Naive thymus-derived CD4-positive, alpha-beta T cell (primary cell): ENCODE measurements at regions not wholly inside any gene's neighbourhood (a gene's known extent, or its start where the extent isn't known, plus 50 kb on each side); places are given as distances from the start of the nearest gene placed in this dataset.

Experiments used
- ATAC-seq: fragments of 150-1000 bp; cut with Tn5 transposase; 2 replicates; pipeline ENCODE4 v1.10.0; 2021; ENCODE audit warnings: mild to moderate bottlenecking, moderate library complexity
- CTCF ChIA-PET: fragments of 350-600 bp; sonication (Branson Sonifier 250); formaldehyde crosslinking; loops from one replicate; lab custom pipeline; 2021; ENCODE audit warnings: antibody characterized with exemption; lab: Charles Lee
- POLR2A ChIA-PET: fragments of 350-600 bp; sonication (Branson Sonifier 250); formaldehyde crosslinking; loops from one replicate; lab custom pipeline; 2021; ENCODE audit warnings: antibody characterized with exemption, inconsistent platforms; lab: Charles Lee
- DNase-seq, 9 donors: peaks; one replicate each; pipeline versions ENCODE4 v3.0.0 to v3.0.0-alpha.2; 2020 to 2022; ENCODE audit warnings: mixed read lengths in 1 of 9
- H3K27ac ChIP-seq: one replicate; pipeline ENCODE4 v1.7.0; 2013; ENCODE audit warnings: mild to moderate bottlenecking, low read depth, low read length, moderate library complexity
- H3K27me3 ChIP-seq, 2 donors: one replicate each; pipeline ENCODE4 v1.7.0; 2013; ENCODE audit warnings: low read length in 2 of 2, mild to moderate bottlenecking in 2 of 2, moderate library complexity in 2 of 2; ENCODE audit not compliant: control insufficient read depth in 2 of 2, insufficient read depth in 2 of 2
- H3K36me3 ChIP-seq, 3 experiments: 1 replicate in 2 of 3; 2 replicates in 1 of 3; pipeline ENCODE4 v1.7.0; 2013; ENCODE audit warnings: low read length in 3 of 3, mild to moderate bottlenecking in 3 of 3, moderate library complexity in 1 of 3; ENCODE audit not compliant: insufficient read depth in 3 of 3, control insufficient read depth in 2 of 3
- H3K4me1 ChIP-seq, 2 donors: one replicate each; pipeline ENCODE4 v1.7.0; 2013; ENCODE audit warnings: low read length in 2 of 2, mild to moderate bottlenecking in 2 of 2, moderate library complexity in 1 of 2; ENCODE audit not compliant: control insufficient read depth in 2 of 2, insufficient read depth in 2 of 2
- H3K4me3 ChIP-seq: 2 replicates; pipeline ENCODE4 v1.7.0; 2013; ENCODE audit warnings: mild to moderate bottlenecking, low read length
- H3K9me3 ChIP-seq, 3 experiments: 1 replicate in 2 of 3; 2 replicates in 1 of 3; pipeline ENCODE4 v1.7.0; 2013; ENCODE audit warnings: low read length in 3 of 3; ENCODE audit not compliant: control insufficient read depth in 2 of 3
- H3K27ac Mint-ChIP-seq, 9 donors: one replicate each; pipeline ENCODE4 v1.8.0; 2020 to 2022; ENCODE audit warnings: mixed read lengths in 9 of 9, mild to moderate bottlenecking in 8 of 9, moderate library complexity in 5 of 9, inconsistent platforms in 2 of 9
- H3K27me3 Mint-ChIP-seq, 5 donors: one replicate each; pipeline ENCODE4 v1.8.0; 2021 to 2022; ENCODE audit warnings: mixed read lengths in 5 of 5, mild to moderate bottlenecking in 1 of 5
- H3K36me3 Mint-ChIP-seq, 5 donors: one replicate each; pipeline ENCODE4 v1.8.0; 2020 to 2022; ENCODE audit warnings: mixed read lengths in 5 of 5, mild to moderate bottlenecking in 3 of 5, inconsistent platforms in 1 of 5
- H3K4me1 Mint-ChIP-seq, 7 donors: one replicate each; pipeline ENCODE4 v1.8.0; 2020 to 2022; ENCODE audit warnings: mixed read lengths in 7 of 7, mild to moderate bottlenecking in 3 of 7, inconsistent platforms in 1 of 7
- H3K4me3 Mint-ChIP-seq, 10 donors: one replicate each; pipeline ENCODE4 v1.8.0; 2020 to 2022; ENCODE audit warnings: mild to moderate bottlenecking in 10 of 10, mixed read lengths in 10 of 10, moderate library complexity in 6 of 10, inconsistent platforms in 2 of 10
- H3K9me3 Mint-ChIP-seq, 11 donors: one replicate each; pipeline ENCODE4 v1.8.0; 2020 to 2022; ENCODE audit warnings: mixed read lengths in 11 of 11, mild to moderate bottlenecking in 4 of 11, inconsistent platforms in 1 of 11, moderate library complexity in 1 of 11
- intact Hi-C, 2 donors: fragments of 100-400 bp; cut with micrococcal nuclease; formaldehyde crosslinking; loops; one replicate each; pipeline ENCODE4 v1.15.1; 2023

DNA sequence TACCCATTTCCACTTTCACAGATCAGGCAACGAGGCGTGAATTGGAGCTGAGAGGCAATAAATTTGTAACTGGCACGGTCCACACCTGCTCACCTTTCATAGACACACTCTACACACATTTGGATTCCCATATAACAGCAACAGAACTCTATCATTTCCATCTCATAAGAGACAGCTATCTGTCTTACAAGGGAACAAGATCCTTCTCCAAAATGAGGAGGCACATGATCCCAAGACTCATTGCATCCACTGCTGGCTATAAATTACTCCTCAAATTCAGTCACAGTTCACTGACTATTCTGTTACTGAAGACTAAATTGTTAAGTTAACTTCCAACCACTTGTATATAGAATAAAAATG, 342.8 kb downstream of the MATN1 start:
- Histone ChIP-seq H3K4me3 (no peak overlapping the region), H3K27ac (no peak overlapping the region), H3K9me3 (no peaks in the 10 kb centered on the region), H3K27me3 (no peaks in the 10 kb centered on the region), H3K4me1 (no peaks in the 10 kb centered on the region), H3K36me3 (no peaks in the 10 kb centered on the region)
- DNase-seq, result peak in 1 of 9 donors; percentile 4
- H3K9me3 Mint-ChIP-seq, result no peaks in the 10 kb centered on the region
- H3K27me3 Mint-ChIP-seq, result peaks cover 0 to 28% (median 12%) of the 10 kb centered on the region in 5 donors
- CTCF ChIA-PET, result interaction anchor here (0.6 to 1.4 kb wide), 8 partner anchors 55 to 1471 kb away, joined by 3 to 9 read pairs (median 4); partner anchors contain the start of genes MECR and PTPRU
- H3K27ac Mint-ChIP-seq, result no peak overlapping the region
- H3K4me3 Mint-ChIP-seq, result no peak overlapping the region
- POLR2A ChIA-PET, result interaction anchor here (1.0 kb wide), 1 partner anchor 1146 kb away, joined by 4 read pairs; no protein-coding TSS in a partner anchor
- peaks cover 0 to 9% (median 4%) of the 10 kb centered on the region in 7 donors for H3K4me1 Mint-ChIP-seq
- no peaks in the 10 kb centered on the region for H3K36me3 Mint-ChIP-seq
- ATAC-seq, result no peak
- intact Hi-C loops, result loop anchor here (1.0 to 10.0 kb wide), 2 partner anchors 324 to 1144 kb away; partner anchors contain the start of gene PTPRU (in 1 of the 2)

DNA sequence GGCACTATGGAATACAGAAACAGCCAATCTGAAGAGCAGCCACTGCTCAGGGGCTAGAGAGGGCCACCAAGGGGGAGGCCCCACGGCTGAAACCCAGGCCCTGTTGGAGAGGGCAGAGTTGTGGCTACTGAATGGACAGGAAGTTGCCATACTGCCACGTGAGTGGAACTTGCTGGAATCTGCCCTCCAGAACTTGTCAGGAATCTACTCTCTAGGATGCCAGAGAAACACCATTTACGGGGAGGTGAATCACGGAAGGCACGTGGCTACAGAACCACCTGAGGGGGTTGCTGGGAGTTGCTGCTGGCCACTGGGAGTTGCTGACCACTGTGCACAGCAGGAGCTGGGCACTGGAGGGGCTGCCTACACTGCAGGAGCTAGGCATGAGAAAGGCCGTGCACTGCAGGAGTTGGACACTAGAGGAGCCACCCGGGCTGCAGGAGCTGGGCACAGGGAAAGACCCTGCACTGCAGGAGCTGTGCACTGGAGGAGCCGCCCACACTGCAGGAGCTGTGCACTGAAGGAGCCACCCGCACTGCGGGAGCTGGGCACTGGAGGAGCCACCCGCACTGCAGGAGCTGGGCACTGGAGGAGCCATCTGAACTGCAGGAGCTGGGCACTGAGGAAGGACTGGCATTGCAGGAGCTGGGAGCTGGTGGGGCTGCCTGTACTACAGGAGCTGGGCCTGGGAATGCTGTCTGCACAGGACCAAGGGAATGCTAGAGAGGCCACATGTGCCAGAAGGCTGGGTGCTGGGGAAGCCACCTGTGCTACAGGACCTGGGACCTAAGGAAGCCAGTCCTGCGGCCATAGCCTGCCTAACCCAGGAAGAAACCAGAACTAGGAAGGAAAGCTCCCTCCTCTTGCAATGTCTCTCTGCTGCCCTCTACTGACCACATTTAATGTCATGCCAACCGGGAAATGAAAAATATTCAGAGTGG, 343.4 kb downstream of the MATN1 start:
- ChIA-PET CTCF (interaction anchor here (0.7 to 1.4 kb wide), 7 partner anchors 55 to 1150 kb away, joined by 3 to 9 read pairs (median 4); partner anchors contain the start of genes MECR and PTPRU), POLR2A (interaction anchor here (1.0 kb wide), 1 partner anchor 1145 kb away, joined by 4 read pairs; no protein-coding TSS in a partner anchor)
- H3K27ac ChIP-seq, result no peak overlapping the region
- Mint-ChIP-seq H3K9me3 (no peaks in the 10 kb centered on the region), H3K4me3 (peak overlapping the region in 1 of 10 donors; percentile 23), H3K4me1 (peaks cover 0 to 9% (median 4%) of the 10 kb centered on the region in 7 donors), H3K27ac (no peak overlapping the region), H3K27me3 (peaks cover 0 to 23% (median 12%) of the 10 kb centered on the region in 5 donors), H3K36me3 (no peaks in the 10 kb centered on the region)
- intact Hi-C loops, result loop anchor here (1.0 to 10.0 kb wide), 2 partner anchors 325 to 1144 kb away; partner anchors contain the start of gene PTPRU (in 1 of the 2)
- no peaks in the 10 kb centered on the region for H3K27me3 ChIP-seq
- no peak overlapping the region for H3K4me3 ChIP-seq
- H3K4me1 ChIP-seq, result no peaks in the 10 kb centered on the region
- no peaks in the 10 kb centered on the region for H3K9me3 ChIP-seq
- no peaks in the 10 kb centered on the region for H3K36me3 ChIP-seq
- DNase-seq (peak in 8 of 9 donors; percentile 28 to 66 (median 52)), ATAC-seq (peak; percentile 71)

DNA sequence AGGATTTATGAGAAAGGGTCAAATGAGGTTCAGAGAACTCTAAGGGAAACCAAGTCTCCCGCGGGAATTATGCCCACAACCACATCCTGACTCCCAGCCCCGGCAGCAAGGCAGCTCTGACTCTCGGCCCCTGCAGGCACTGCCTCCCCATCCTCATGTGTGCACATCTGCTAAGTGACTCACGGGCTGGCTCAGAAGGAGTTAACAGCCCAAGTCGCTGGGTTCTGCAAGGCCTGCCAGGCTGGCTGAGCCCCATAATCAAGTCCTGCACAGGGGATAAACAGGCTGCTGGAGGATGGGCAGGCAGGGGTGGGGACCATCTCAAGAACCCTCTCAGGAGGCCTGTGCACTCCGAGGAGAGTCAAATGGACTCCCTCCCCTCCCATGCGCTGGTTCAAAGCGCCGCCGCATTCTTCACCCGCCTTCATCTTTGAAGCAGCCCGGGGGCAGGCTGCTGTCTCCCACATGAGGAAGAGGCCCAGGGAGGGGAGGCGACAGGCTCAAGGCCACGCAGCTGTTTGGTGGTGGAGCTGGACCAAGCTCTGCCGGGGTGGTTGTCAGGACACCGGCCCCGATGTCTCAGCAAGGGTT, 344.3 kb downstream of the MATN1 start:
- H3K36me3 ChIP-seq, result no peaks in the 10 kb centered on the region
- no peak for ATAC-seq
- intact Hi-C loops, result no loop called here
- POLR2A ChIA-PET, result no interaction called here
- H3K4me1 Mint-ChIP-seq, result peaks cover 0 to 9% (median 4%) of the 10 kb centered on the region in 7 donors
- no peak overlapping the region for H3K27ac Mint-ChIP-seq
- no peak overlapping the region for H3K4me3 ChIP-seq
- H3K4me3 Mint-ChIP-seq, result no peak overlapping the region
- H3K27me3 Mint-ChIP-seq, result peaks cover 0 to 26% (median 12%) of the 10 kb centered on the region in 5 donors
- H3K27ac ChIP-seq, result no peak overlapping the region
- H3K27me3 ChIP-seq, result no peaks in the 10 kb centered on the region
- no peaks in the 10 kb centered on the region for H3K9me3 Mint-ChIP-seq
- no peak for DNase-seq
- no peaks in the 10 kb centered on the region for H3K4me1 ChIP-seq
- no peaks in the 10 kb centered on the region for H3K36me3 Mint-ChIP-seq
- no peaks in the 10 kb centered on the region for H3K9me3 ChIP-seq
- CTCF ChIA-PET, result interaction anchor here (0.6 kb wide), 1 partner anchor 229 kb away, joined by 3 read pairs; no protein-coding TSS in a partner anchor

DNA sequence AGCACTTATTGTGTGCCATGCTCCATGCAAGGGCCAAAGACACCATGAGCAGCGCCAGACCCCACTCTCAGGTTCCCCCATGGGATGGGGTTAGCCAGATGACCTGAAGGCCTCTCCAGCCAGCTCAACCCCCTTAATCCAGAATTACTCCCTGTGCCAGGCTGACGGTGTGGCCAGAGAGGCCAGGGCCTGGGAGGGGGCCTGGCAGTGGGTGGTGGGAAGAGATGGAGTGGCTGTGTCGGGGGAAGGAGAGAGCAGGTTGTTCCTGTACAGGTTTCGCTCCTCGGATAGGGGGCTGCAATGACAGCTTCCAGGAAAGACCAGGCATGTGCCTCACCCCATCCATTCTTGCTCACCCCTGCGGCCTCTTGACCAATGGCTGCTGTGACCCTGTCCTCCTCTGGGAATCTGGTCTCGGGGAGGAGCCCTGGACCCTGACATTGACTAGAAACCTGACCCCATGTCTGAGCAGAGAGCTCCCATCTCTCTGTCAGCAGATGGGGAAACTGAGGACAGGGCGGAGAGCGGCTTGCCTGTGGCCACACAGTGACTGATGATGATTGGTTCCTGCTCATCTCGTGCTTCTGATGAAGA, 345.3 kb downstream of the MATN1 start:
- intact Hi-C loops, result no loop called here
- ATAC-seq, result no peak
- Histone ChIP-seq H3K4me1 (no peaks in the 10 kb centered on the region), H3K4me3 (no peak overlapping the region), H3K27me3 (no peaks in the 10 kb centered on the region), H3K9me3 (no peaks in the 10 kb centered on the region), H3K27ac (no peak overlapping the region), H3K36me3 (no peaks in the 10 kb centered on the region)
- Mint-ChIP-seq H3K4me3 (no peak overlapping the region), H3K36me3 (no peaks in the 10 kb centered on the region), H3K4me1 (peaks cover 0 to 9% (median 4%) of the 10 kb centered on the region in 7 donors), H3K27me3 (peaks cover 0 to 22% (median 8%) of the 10 kb centered on the region in 5 donors), H3K9me3 (no peaks in the 10 kb centered on the region), H3K27ac (no peak overlapping the region)
- CTCF ChIA-PET, result no interaction called here
- no peak for DNase-seq
- POLR2A ChIA-PET, result no interaction called here

DNA sequence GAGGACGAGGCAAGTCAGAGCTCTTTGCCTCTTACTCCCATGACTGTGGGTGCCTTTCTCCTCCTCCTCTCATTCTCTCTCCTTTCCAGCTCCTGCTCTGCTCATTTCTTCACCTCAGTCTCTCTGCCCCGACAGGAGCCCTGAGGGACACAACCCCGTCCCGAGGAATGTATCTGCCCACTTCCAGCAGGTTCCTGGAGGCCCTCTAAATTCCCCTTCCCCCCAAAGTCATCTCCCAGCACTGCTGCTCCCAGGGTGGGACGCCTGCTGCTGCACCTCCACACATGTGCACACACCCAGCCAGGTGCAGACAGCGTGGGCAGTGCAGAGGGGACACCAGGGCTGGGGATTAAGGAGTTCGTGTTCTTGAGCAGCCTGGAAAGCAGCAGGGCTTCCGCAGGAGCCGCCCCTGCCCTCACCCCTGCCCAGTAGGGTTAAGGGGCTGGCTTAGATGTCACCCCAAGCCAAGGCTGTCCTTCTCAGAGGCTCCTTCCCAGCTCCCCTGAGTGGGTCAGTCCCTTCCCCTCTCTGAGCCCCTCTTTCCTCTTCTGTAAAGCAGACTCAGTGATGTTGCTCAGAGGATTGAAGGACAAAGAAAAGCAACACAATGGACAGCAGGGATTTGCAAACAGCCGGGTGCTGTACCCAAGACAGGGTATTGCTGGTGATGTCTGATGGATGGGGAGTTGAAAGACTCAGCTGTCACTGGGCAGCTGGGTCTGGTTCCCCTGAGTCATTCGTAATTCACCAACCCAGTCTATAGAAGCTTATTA, 346.0 kb downstream of the MATN1 start:
- ChIA-PET CTCF (interaction anchor here (0.7 kb wide), 1 partner anchor 422 kb away, joined by 3 read pairs; no protein-coding TSS in a partner anchor), POLR2A (no interaction called here)
- Histone ChIP-seq H3K36me3 (no peaks in the 10 kb centered on the region), H3K4me1 (no peaks in the 10 kb centered on the region), H3K9me3 (no peaks in the 10 kb centered on the region), H3K4me3 (no peak overlapping the region), H3K27me3 (no peaks in the 10 kb centered on the region), H3K27ac (no peak overlapping the region)
- no peak for ATAC-seq
- Mint-ChIP-seq H3K27ac (no peak overlapping the region), H3K27me3 (peaks cover 0 to 22% (median 8%) of the 10 kb centered on the region in 5 donors), H3K9me3 (no peaks in the 10 kb centered on the region), H3K36me3 (no peaks in the 10 kb centered on the region), H3K4me1 (peaks cover 0 to 9% (median 4%) of the 10 kb centered on the region in 7 donors), H3K4me3 (no peak overlapping the region)
- intact Hi-C loops, result no loop called here
- DNase-seq, result no peak
